Upper lobe of left lung (tissue), 4 donors: ENCODE measurements at regions not wholly inside any gene's neighbourhood (a gene's known extent, or its start where the extent isn't known, plus 50 kb on each side); places are given as distances from the start of the nearest gene placed in this dataset.

Experiments
- CTCF ChIP-seq, 6 experiments: fragments of 450-650 bp in 4 of 6; fragments of 200-600 bp in 2 of 6; sonication (generic) in 2 of 6; IDR thresholded peaks; one replicate each; pipeline ENCODE4 v1.5.1; 2016 to 2019; ENCODE audit warnings: antibody characterized with exemption in 6 of 6
- POLR2A ChIP-seq, 4 donors: fragments of 450-650 bp; IDR thresholded peaks; one replicate each; pipeline ENCODE4 v1.5.1; 2016 to 2017; ENCODE audit warnings: antibody characterized with exemption in 4 of 4, mild to moderate bottlenecking in 2 of 4

GRCh38 chr7:3188946-3189345, 112.1 kb upstream of the SDK1 start:
- TF ChIP-seq CTCF (IDR thresholded peaks at IDR 0.05) (no peak), POLR2A (IDR thresholded peaks at IDR 0.05) (no peak)
